ENCODE measurements at regions not wholly inside any gene's neighbourhood (a gene's known extent, or its start where the extent isn't known, plus 50 kb on each side); places are given as distances from the start of the nearest gene placed in this dataset.

DNA sequence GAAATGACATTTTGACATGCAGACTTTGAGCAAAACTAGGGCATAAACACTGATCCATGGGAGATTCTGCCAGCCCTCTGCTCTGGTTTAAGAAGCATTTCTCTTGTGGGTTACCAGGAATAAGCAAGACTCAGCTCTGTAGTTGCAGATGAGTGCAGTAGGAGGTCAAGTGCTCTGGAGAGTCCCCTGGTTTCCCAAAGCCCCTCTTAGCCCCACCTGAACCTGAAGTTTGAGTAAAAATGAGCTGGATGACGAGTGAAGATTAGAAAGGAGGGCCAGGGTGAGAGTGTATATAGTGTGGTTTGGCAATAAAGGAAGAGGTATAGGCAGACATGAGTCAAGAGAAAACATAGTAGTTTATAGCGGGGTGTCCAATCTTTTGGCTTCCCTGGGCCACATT, 220.3 kb downstream of the ARL4A start:
- TF ChIP-seq, protein P1, sequence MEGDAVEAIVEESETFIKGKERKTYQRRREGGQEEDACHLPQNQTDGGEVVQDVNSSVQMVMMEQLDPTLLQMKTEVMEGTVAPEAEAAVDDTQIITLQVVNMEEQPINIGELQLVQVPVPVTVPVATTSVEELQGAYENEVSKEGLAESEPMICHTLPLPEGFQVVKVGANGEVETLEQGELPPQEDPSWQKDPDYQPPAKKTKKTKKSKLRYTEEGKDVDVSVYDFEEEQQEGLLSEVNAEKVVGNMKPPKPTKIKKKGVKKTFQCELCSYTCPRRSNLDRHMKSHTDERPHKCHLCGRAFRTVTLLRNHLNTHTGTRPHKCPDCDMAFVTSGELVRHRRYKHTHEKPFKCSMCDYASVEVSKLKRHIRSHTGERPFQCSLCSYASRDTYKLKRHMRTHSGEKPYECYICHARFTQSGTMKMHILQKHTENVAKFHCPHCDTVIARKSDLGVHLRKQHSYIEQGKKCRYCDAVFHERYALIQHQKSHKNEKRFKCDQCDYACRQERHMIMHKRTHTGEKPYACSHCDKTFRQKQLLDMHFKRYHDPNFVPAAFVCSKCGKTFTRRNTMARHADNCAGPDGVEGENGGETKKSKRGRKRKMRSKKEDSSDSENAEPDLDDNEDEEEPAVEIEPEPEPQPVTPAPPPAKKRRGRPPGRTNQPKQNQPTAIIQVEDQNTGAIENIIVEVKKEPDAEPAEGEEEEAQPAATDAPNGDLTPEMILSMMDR (conservative IDR thresholded peaks at IDR 0.05): no peak
- no peak overlapping the region for H3K27ac ChIP-seq

DNA sequence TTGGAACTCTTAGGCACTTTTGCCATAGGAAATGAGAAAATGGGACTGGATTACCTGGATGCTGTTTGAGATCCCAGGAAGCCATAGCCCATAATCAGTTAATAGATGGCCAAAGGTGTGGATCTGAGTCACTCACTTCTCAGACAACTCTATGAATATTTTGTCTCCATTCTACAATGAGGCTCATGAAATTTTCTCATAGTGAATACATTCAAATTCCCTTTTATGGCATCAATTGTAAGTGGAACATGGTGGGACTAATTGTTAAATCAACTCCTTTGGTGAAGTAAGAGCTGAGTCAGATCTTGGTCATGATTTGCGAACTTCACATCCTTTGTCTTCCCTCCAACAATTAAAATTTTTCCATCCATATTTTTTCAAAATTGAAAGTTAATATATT, 222.1 kb downstream of the ARL4A start:
- H3K27ac ChIP-seq: no peak overlapping the region
- TF ChIP-seq, protein P1 (conservative IDR thresholded peaks at IDR 0.05): no peak

DNA sequence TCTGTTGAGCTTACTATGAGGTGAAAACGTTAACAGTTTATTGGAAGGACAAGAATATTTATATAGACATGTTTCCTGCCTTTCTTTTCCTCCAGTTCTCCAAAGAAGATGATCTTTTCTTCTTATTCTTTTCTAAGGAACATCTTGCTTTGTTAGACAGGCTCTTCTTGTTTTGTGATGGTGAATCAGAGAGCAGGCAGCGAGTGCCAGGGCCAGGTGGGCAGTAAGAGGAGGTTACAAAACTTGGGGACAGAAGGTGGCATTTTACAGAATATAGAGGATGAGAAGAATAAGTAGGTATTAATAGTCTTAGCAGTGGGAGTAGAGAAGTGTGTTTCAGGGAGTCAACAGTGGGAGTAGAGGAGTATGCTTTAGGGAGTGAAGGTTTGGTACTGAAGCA, 223.6 kb downstream of the ARL4A start:
- H3K27ac ChIP-seq: no peak overlapping the region
- TF ChIP-seq, protein P1 (conservative IDR thresholded peaks at IDR 0.05): no peak

DNA sequence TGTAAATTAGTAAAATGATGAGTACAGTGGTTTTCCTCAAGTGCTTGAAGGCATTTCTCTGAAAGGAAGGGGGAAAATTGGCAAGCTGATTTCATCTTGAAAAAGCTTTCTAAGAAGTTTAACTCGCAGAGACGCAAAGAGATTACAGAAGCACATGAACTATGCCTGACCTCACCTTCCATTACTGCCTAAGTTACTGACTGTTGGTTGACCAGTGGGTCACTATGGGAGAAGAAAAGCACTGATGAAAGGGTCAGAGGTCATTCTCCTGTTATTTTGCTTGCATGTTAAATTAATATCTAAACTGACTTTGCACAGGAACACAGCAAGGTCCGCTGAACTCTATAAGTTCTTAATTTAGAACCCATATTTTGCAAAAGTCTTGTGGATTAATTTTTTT, 225.6 kb downstream of the ARL4A start:
- no peak overlapping the region for H3K27ac ChIP-seq
- TF ChIP-seq, protein P1 (conservative IDR thresholded peaks at IDR 0.05): no peak

DNA sequence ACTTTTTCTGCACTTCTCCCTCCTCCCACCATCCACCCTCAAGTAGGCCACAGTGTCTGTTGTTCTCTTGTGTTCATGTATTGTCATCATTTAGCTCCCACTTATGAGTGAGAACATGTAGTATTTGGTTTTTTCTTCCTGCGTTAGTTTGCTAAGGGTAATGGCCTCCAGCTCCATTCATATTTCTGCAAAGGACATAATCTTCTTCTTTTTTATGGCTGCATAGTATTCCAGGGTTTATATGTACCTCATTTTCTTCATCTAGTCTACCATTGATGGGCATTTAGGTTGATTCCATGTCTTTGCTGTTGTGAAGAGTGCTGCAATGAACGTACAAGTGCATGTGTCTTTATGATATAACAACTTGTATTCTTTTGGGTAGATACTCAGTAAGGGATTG, 230.4 kb downstream of the ARL4A start:
- no peak overlapping the region for H3K27ac ChIP-seq
- TF ChIP-seq, protein P1 (conservative IDR thresholded peaks at IDR 0.05): no peak

DNA sequence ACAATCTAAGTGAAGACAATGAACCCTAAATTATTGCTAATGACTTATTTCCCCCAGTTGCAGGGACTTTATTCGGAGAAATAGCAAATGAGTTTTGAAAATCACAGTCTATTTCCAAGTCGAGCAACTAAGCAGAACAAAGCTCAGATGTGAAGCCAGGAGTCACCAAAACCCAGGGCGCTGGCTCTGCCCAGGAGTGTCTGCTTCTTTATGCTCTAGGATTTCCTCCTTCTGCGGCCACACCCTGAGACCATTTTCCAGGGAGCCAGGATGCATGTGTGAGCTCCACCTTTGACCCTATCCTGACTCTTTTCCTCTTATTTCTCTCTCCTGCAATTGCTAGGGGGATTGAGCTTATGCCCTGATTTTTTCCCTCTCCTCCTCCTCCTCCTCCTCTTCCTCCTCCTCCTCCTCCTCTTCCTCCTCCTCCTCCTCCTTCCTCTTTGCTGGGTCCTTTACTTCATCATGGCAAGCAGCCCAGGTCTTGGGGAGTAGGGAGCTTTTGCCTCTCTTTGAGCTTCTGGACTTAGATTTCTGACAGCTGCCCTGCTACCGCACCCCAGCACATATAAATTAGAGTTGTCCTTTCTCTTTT, 234.4 kb downstream of the ARL4A start:
- H3K27ac ChIP-seq: no peak overlapping the region
- TF ChIP-seq, protein P1 (conservative IDR thresholded peaks at IDR 0.05): no peak

DNA sequence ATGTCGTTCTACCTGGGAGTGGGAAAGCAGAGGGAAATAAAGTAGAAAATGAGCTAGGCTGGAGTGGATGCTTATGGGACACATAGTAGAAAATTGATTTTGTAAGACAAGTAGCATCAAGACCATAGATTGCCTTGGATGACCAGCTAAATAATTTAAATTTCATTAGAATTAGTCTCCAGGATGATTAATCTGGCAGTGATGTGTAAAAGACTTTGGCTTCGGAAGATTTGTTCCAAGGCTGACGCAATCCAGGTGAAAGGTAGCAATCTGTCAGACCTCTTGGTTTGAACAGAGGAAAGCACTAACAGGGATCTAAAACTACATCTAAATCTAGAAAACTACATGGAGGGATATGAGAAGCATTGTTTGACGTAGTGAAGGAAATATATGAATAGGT, 236.5 kb downstream of the ARL4A start:
- TF ChIP-seq, protein P1 (conservative IDR thresholded peaks at IDR 0.05): no peak
- H3K27ac ChIP-seq: no peak overlapping the region

Measured in VCaP (cell line).